ENCODE measurements at regions not wholly inside any gene's neighbourhood (a gene's known extent, or its start where the extent isn't known, plus 50 kb on each side); places are given as distances from the start of the nearest gene placed in this dataset.
A peak's percentile ranks its signal among the peaks of the same experiment; 100 is the strongest.

- no peak for DNase-seq (ENCODE audit: low spot score)
Observed at GRCh38 chr6:140062043-140063020, 687.9 kb upstream of the CITED2 start.

- DNase-seq (ENCODE audit: low spot score), result no peak
Observed at GRCh38 chr6:140061110-140062042, 686.9 kb upstream of the CITED2 start.

- no peak for DNase-seq (ENCODE audit: low spot score)
Observed at GRCh38 chr6:140059947-140060346, 685.5 kb upstream of the CITED2 start.

GRCh38 chr6:140058863-140059262 is 684.4 kb upstream of the CITED2 start:
- DNase-seq (ENCODE audit: low spot score), result no peak

GRCh38 chr6:140052736-140053729 is 678.6 kb upstream of the CITED2 start:
- DNase-seq (ENCODE audit: low spot score), result no peak

- DNase-seq (ENCODE audit: low spot score), result no peak
Observed at GRCh38 chr6:140051521-140052512, 677.4 kb upstream of the CITED2 start.

- no peak for DNase-seq (ENCODE audit: low spot score)
Observed at GRCh38 chr6:140050101-140050995, 675.9 kb upstream of the CITED2 start.

- DNase-seq (ENCODE audit: low spot score), result no peak
Observed at GRCh38 chr6:140049251-140049650, 674.8 kb upstream of the CITED2 start.

- no peak for DNase-seq (ENCODE audit: low spot score)
Observed at GRCh38 chr6:140048202-140048790, 673.8 kb upstream of the CITED2 start.

- no peak for DNase-seq (ENCODE audit: low spot score)
Observed at GRCh38 chr6:140047321-140047720, 672.9 kb upstream of the CITED2 start.

- DNase-seq (ENCODE audit: low spot score), result no peak
Observed at GRCh38 chr6:140046016-140046632, 671.7 kb upstream of the CITED2 start.

GRCh38 chr6:140045116-140045515 is 670.7 kb upstream of the CITED2 start:
- DNase-seq (ENCODE audit: low spot score), result peak; percentile 1

GRCh38 chr6:140044626-140045025 is 670.2 kb upstream of the CITED2 start:
- no peak for DNase-seq (ENCODE audit: low spot score)

GRCh38 chr6:140043762-140044378 is 669.4 kb upstream of the CITED2 start:
- peak; percentile 30 for DNase-seq (ENCODE audit: low spot score)

- peak; percentile 80 for DNase-seq (ENCODE audit: low spot score)
Observed at GRCh38 chr6:140043357-140043756, 668.9 kb upstream of the CITED2 start.

GRCh38 chr6:140041571-140042332 is 667.3 kb upstream of the CITED2 start:
- no peak for DNase-seq (ENCODE audit: low spot score)

GRCh38 chr6:140041056-140041455 is 666.6 kb upstream of the CITED2 start:
- no peak for DNase-seq (ENCODE audit: low spot score)
